Peyer's patch (tissue), 4 donors: ENCODE measurements at regions not wholly inside any gene's neighbourhood (a gene's known extent, or its start where the extent isn't known, plus 50 kb on each side); places are given as distances from the start of the nearest gene placed in this dataset.
"Not testable (repeated sequence)": the region's sequence is repeated elsewhere in the genome, so short reads cannot be mapped to it uniquely, and the experiment has no call there.

Experiments
- DNase-seq, 3 donors: peaks; one replicate each; pipeline ENCODE4 v3.0.0-alpha.2; 2017 to 2019
- H3K27ac ChIP-seq, 4 donors: fragments of 200-600 bp; sonication (generic); one replicate each; pipeline ENCODE4 v1.5.1; 2016 to 2019
- H3K27me3 ChIP-seq, 2 donors: fragments of 200-600 bp; sonication (generic); one replicate each; pipeline ENCODE4 v1.5.1; 2019
- H3K36me3 ChIP-seq, 3 donors: fragments of 200-600 bp; sonication (generic); one replicate each; pipeline ENCODE4 v1.5.1; 2016 to 2019
- H3K4me1 ChIP-seq, 4 donors: fragments of 200-600 bp; sonication (generic); one replicate each; pipeline ENCODE4 v1.5.1; 2016 to 2019
- H3K4me3 ChIP-seq, 4 donors: fragments of 200-600 bp; sonication (generic); 1 replicate in 3 of 4; 2 replicates in 1 of 4; pipeline ENCODE4 v1.5.1; 2016 to 2019; ENCODE audit warnings: mild to moderate bottlenecking in 1 of 4
- H3K9me3 ChIP-seq, 4 donors: fragments of 200-600 bp; sonication (generic); one replicate each; pipeline ENCODE4 v1.5.1; 2016 to 2019; ENCODE audit warnings: mild to moderate bottlenecking in 1 of 4
- POLR2A ChIP-seq, 2 donors: fragments of 450-650 bp; IDR thresholded peaks; one replicate each; pipeline ENCODE4 v1.5.1; 2017; ENCODE audit warnings: antibody characterized with exemption in 2 of 2, mild to moderate bottlenecking in 2 of 2, moderate library complexity in 2 of 2
- TF ChIP-seq, protein P1 (sequence below), 6 experiments: fragments of 450-650 bp in 4 of 6; fragments of 200-600 bp in 2 of 6; sonication (generic) in 1 of 6; IDR thresholded peaks; one replicate each; pipeline ENCODE4 v1.5.1; 2017 to 2019; ENCODE audit warnings: antibody characterized with exemption in 6 of 6, mild to moderate bottlenecking in 3 of 6, moderate library complexity in 1 of 6

GRCh38 chr5:101721543-101721942, 574.5 kb downstream of the SLCO4C1 start:
- Histone ChIP-seq H3K27ac (no peak overlapping the region), H3K4me3 (no peak overlapping the region), H3K9me3 (no peaks in the 10 kb centered on the region), H3K4me1 (no peaks in the 10 kb centered on the region), H3K36me3 (no peaks in the 10 kb centered on the region), H3K27me3 (no peaks in the 10 kb centered on the region)
- no peak for TF ChIP-seq POLR2A (IDR thresholded peaks at IDR 0.05)
- TF ChIP-seq, protein P1, sequence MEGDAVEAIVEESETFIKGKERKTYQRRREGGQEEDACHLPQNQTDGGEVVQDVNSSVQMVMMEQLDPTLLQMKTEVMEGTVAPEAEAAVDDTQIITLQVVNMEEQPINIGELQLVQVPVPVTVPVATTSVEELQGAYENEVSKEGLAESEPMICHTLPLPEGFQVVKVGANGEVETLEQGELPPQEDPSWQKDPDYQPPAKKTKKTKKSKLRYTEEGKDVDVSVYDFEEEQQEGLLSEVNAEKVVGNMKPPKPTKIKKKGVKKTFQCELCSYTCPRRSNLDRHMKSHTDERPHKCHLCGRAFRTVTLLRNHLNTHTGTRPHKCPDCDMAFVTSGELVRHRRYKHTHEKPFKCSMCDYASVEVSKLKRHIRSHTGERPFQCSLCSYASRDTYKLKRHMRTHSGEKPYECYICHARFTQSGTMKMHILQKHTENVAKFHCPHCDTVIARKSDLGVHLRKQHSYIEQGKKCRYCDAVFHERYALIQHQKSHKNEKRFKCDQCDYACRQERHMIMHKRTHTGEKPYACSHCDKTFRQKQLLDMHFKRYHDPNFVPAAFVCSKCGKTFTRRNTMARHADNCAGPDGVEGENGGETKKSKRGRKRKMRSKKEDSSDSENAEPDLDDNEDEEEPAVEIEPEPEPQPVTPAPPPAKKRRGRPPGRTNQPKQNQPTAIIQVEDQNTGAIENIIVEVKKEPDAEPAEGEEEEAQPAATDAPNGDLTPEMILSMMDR (IDR thresholded peaks at IDR 0.05): no peak
- no peak for DNase-seq

DNA sequence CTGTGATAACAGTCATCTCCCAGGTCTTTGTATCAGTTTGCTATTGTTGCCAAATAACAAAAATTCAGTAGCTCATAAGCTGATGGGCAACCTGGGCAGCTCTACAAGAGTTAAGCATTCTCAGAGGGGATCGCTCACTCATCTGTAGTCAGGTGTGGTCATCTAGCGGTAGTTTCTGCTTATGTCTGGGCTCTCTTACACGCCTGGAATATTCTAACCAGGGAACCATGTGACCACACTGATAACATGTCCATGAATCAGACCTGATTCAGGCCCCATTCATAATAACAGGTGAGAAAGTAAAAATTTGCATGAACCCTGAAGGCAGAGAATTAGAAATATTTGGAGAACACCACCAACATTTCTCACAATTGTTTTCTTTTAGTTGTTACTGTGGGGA, 576.1 kb downstream of the SLCO4C1 start:
- no peak overlapping the region for H3K4me3 ChIP-seq
- DNase-seq: no peak
- TF ChIP-seq, protein P1 (IDR thresholded peaks at IDR 0.05): no peak
- TF ChIP-seq POLR2A (IDR thresholded peaks at IDR 0.05): no peak

DNA sequence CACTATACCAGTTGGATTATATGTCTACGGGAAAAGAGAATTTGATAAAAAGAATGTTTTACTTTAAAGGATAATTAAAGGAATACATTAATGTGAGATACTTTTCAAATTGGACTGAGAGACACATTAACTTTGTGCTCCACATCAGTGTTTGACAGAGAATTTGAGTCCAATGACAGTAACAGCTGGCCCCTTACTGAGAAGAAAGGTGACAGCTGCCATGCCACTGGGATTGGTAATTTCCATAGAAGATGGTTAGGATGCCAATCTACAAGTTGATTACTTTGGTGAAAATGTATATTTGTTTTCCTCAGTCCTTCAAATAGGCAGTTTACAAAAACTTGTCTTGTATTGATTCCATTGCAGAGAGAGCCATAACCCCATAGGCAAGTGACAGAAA, 578.4 kb downstream of the SLCO4C1 start:
- no peak for DNase-seq
- no peak overlapping the region for H3K27ac ChIP-seq
- H3K4me3 ChIP-seq: no peak overlapping the region
- TF ChIP-seq POLR2A (IDR thresholded peaks at IDR 0.05): no peak
- TF ChIP-seq, protein P1 (IDR thresholded peaks at IDR 0.05): no peak
- H3K9me3 ChIP-seq: no peaks in the 10 kb centered on the region
- no peaks in the 10 kb centered on the region for H3K4me1 ChIP-seq
- H3K27me3 ChIP-seq: no peaks in the 10 kb centered on the region
- no peaks in the 10 kb centered on the region for H3K36me3 ChIP-seq

More for the DNA sequence above, 576.1 kb downstream of the SLCO4C1 start:
- Histone ChIP-seq H3K9me3 (no peaks in the 10 kb centered on the region), H3K27me3 (no peaks in the 10 kb centered on the region), H3K27ac (no peak overlapping the region), H3K36me3 (no peaks in the 10 kb centered on the region), H3K4me1 (no peaks in the 10 kb centered on the region)

GRCh38 chr5:101716941-101717340, 579.1 kb downstream of the SLCO4C1 start:
- TF ChIP-seq, protein P1 (IDR thresholded peaks at IDR 0.05): no peak
- no peak for TF ChIP-seq POLR2A (IDR thresholded peaks at IDR 0.05)
- Histone ChIP-seq H3K36me3 (no peaks in the 10 kb centered on the region), H3K4me3 (no peak overlapping the region), H3K27me3 (no peaks in the 10 kb centered on the region), H3K27ac (no peak overlapping the region), H3K4me1 (no peaks in the 10 kb centered on the region), H3K9me3 (no peaks in the 10 kb centered on the region)
- DNase-seq: no peak

- H3K27ac ChIP-seq, H3K27me3 ChIP-seq, H3K4me3 ChIP-seq, H3K36me3 ChIP-seq, H3K9me3 ChIP-seq, DNase-seq, H3K4me1 ChIP-seq: not testable (repeated sequence)
These were observed 580.3 kb downstream of the SLCO4C1 start for GRCh38 chr5:101715790-101716189.

- Histone ChIP-seq H3K4me3 (no peak overlapping the region), H3K4me1 (no peaks in the 10 kb centered on the region), H3K9me3 (no peaks in the 10 kb centered on the region), H3K36me3 (no peaks in the 10 kb centered on the region), H3K27ac (no peak overlapping the region), H3K27me3 (no peaks in the 10 kb centered on the region)
- no peak for DNase-seq
- TF ChIP-seq, protein P1 (IDR thresholded peaks at IDR 0.05): no peak
- no peak for TF ChIP-seq POLR2A (IDR thresholded peaks at IDR 0.05)
These were observed 606.8 kb downstream of the SLCO4C1 start for GRCh38 chr5:101689306-101689705.
